T1000 (cell line): ENCODE measurements at regions not wholly inside any gene's neighbourhood (a gene's known extent, or its start where the extent isn't known, plus 50 kb on each side); places are given as distances from the start of the nearest gene placed in this dataset.
"Not testable (repeated sequence)": the region's sequence is repeated elsewhere in the genome, so short reads cannot be mapped to it uniquely, and the experiment has no call there.

ENCODE experiments used
- DNase-seq: peaks from one replicate; lab custom pipeline; 2025; ENCODE audit warnings: mixed read lengths; lab: John Stamatoyannopoulos, UW

DNA sequence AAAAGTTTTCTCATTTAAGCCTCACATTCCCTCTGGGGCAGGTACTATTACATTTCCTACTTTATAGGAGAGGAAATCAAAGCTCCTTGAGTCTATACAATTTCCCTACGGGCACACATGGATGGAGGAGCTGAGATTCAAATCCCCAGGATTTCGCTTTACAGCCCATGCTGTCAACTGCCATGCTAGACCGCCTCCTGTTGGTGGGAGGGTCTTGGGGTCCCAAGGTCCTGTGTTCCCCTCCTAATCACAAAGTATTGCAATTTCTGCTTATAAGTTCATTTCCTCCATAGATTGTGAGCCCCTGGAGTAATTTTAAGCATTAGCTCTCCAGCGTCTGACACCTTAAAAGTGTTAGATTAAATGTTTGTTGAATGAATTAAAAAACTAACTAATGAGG, 95.9 kb upstream of the SMARCA2 start:
- DNase-seq: no peak

- no peak for DNase-seq
Observed at GRCh38 chr9:1920386-1920785, 94.8 kb upstream of the SMARCA2 start.

GRCh38 chr9:1922026-1922425, 93.1 kb upstream of the SMARCA2 start:
- DNase-seq: no peak

GRCh38 chr9:1927546-1927945, 87.6 kb upstream of the SMARCA2 start:
- no peak for DNase-seq

GRCh38 chr9:1929134-1929533, 86.0 kb upstream of the SMARCA2 start:
- no peak for DNase-seq

GRCh38 chr9:1929722-1930244, 85.4 kb upstream of the SMARCA2 start:
- no peak for DNase-seq

DNA sequence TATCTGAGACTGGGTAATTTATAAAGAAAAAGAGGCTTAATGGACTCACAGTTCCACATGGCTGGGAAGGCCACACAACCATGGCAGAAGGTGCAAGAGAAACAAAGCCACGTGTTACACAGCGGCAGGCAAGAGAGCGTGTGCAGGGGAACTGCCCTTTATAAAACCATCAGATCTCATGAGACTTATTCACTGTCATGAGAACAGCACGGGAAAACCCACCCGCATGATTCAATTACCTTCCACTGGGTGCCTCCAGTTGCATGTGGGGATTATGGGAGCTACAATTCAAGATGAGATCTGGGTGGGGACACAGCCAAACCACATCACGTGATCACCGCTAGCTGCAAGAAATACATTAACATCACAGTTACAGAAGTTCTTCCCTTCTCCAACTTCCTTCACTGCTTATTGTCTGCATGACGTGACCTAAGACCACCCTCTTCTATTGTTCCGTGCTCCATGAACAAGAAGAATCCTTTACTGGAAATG, 84.9 kb upstream of the SMARCA2 start:
- not testable (repeated sequence) for DNase-seq

DNA sequence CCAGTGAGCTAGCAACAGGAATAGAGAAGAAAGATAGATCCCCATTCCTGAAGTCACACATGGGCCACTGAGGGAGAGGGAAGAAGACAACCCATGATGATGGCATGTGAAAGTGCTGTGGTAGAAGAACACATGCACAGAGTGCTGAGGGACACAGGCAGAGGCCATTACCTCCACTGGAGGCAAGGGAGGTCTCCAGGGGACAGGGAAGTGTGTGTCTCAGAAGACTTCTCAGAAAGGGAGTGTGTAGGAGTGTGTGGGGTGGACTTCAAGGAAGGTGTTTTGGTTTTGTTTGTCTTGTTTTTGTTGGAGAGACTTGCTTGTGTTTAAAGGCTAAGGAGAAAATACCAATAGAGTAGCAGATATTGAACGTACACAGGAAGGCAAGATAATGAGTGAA, 77.0 kb upstream of the SMARCA2 start:
- DNase-seq: no peak

DNA sequence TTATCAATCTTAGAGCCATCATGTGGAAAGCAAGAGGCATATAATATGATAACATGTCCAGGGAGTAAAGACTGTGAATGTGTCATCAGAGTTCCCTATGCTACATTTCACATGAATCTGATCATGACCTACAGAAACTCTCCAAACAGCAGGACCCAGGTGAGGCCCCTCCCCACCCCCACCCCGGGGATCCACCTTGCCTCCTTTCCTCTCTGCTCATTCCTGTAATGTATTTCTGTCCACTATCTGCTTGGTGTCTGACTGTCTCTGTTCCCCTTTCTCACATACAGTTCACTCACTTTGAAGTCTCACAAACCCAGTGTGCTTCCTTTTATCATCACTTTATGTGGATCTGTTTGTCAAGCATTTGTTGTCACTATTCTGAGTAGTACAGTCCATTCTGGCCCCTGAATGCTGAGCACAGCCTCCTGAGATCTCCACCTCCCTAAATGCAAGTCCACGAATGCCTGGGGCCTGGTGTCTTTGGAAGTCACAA, 76.4 kb upstream of the SMARCA2 start:
- DNase-seq: no peak

- DNase-seq: no peak
Observed at GRCh38 chr9:1939466-1939865, 75.7 kb upstream of the SMARCA2 start.

DNA sequence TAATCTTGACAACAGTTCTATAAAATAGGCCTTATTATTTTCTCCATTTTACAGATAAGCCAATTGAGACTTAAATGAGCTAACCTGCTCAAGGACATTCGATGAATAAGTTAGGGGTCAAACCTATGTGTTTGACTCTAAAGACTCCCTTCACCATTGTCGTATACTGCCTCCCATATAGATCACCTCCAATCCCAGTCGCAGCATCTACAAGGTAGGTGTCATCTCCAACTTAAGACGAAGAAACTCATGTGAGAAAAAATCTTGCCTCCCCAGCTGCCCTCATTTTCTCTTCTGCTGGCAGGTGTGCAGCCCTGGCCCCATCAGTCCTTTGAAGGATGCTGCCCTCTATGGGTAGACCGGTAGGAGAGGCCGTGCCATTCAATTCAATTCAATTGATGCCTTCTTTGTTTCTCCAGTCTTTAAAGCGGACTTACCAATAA, 75.2 kb upstream of the SMARCA2 start:
- DNase-seq: no peak

GRCh38 chr9:1941989-1942388, 73.2 kb upstream of the SMARCA2 start:
- DNase-seq: no peak

GRCh38 chr9:1946526-1947283, 68.4 kb upstream of the SMARCA2 start:
- DNase-seq: no peak

DNA sequence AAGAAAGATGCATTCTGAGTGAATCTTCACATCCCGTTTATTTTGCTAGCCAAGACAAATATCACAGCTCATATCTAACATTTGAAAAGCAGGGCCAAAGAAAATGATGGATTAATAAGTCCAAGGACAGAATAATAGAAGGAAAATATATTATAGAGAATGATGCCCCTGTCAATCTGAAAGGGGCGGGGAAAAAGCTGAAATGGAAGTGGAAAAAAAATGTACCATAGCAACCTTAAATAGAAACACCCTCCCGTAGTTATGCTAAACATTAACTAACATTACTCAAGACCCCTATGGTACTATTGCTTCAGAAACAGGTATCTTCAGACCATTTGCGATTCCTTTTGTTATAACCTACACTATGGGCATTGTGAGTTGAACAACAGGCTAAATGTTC, 67.7 kb upstream of the SMARCA2 start:
- DNase-seq: no peak

DNA sequence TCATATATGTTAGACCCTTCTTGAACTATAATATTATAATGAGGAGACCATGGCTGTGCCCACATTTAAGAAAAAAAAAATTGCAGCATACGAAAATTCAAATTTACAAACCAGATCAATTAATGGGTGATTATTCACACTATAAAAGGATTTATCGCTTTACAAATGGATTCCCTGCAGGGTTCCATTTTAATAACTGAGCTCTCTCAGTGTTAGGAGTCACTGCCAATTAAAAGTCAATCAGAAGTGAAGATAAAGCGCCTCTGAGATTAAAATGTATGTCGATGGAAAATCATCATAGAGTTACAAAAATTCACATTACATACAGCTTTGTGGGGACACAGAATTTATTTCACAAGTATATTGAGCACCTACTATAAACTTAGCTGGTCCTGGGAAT, 66.6 kb upstream of the SMARCA2 start:
- no peak for DNase-seq

DNA sequence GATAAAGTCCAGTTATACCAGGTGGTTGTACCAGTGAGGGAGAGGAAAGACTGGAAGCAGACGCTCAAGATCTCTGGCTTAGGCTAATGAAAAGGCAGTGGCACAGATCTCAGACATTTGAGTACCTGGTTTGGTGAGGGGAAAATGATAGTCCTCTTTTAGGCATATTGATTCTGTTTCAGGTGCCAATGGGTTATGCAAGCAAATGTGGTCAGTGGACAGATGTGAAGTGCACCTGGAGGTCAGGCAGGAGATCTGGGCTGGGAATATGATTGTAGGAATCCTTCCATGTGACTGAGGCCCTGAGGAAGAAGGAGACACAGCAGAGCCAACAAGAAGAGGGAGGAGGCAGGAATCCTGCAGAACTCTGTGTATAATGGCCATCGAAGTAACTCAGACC, 63.7 kb upstream of the SMARCA2 start:
- no peak for DNase-seq

GRCh38 chr9:1952001-1952400, 63.1 kb upstream of the SMARCA2 start:
- DNase-seq: no peak

GRCh38 chr9:1954238-1954637, 60.9 kb upstream of the SMARCA2 start:
- no peak for DNase-seq

DNA sequence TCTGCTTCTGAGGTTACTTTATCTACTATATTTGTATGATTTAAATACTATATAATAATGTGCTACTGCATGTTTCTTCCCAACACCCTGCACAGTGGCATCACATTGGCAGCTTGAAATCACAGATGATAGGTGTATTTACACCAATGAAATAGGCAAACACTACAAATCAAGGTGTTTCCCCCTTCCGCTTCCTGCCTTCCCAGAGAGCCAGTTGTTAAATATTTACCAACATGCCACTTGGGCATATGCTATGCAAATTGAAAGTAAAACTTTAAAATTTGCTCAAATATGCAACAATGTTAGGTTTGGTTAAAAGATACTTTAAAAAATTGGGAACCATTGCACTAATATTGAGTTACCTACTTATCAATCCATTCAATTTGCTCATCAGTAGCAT, 58.2 kb upstream of the SMARCA2 start:
- DNase-seq: no peak

- no peak for DNase-seq
Observed at GRCh38 chr9:1957856-1958255, 57.3 kb upstream of the SMARCA2 start.

DNA sequence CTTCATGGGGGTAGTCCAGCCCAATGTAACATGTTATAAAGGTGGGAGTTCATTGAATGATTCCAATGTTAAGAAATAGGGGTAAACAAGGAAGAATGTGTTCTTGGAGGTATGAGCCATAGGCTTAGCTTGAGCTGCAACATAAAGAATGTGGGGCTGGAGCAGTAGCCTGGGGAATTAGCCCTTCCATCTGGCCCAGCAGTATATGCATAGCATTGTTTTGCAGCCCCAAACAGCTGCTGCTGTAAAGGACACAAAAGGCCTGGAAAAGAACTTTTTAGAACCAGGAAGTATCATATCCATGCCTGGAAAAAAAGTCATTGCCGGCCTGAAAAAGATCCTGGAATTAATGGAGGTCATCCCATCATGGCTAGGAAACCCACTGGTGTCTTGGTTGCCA, 55.8 kb upstream of the SMARCA2 start:
- DNase-seq: no peak

DNA sequence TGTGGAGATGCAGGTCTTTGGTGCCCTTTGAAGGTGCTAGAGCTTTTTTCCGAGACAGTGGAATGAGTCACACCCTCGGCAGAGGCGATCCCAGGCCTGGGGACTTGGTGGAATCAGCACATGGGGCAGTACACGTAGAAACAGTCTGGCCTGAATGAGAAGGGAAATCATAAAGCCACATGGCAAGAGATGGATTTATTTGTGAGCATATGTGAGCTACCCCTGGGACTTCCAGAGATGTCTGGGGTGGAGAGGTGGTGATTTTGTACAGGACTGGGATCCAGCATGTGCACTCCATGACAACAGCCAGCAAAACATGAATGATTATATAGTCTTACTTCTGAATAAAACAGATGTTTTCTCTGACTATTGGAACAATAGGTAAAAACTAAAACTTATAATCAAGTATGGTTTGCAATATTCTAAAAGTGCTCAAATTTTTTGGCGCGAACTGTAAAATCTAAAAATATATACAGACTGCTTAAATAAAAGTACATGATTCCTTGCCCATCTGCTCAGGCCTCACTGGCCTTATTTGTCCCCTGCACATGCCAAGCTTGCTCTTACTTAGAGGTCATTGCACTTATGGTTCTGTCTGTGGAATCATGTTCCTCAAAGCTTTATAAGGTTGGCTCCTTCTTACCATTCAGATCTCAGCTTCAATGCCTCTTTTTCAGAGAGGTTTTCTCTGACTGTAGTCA, 54.7 kb upstream of the SMARCA2 start:
- DNase-seq: no peak

GRCh38 chr9:1962122-1962521, 53.0 kb upstream of the SMARCA2 start:
- DNase-seq: no peak
